K562 (cell line): ENCODE measurements at regions not wholly inside any gene's neighbourhood (a gene's known extent, or its start where the extent isn't known, plus 50 kb on each side); places are given as distances from the start of the nearest gene placed in this dataset.

Source experiments
- ATAC-seq: fragments of 200-7000 bp; cut with Tn5 transposase; 3 replicates; pipeline ENCODE4 v1.9.1; 2020; ENCODE audit warnings: moderate library complexity
- BruUV-seq: library from RNA; stranded (reverse); fragments of 400-500 nt; replicated peaks from 2 replicates; lab custom pipeline; 2021; lab: Mats Ljungman, UMichigan
- CTCF ChIA-PET: fragments of 300-600 bp; formaldehyde crosslinking; extraction: SDS; loops from one replicate; lab custom pipeline; 2021; ENCODE audit warnings: low intra/inter-chr PET ratio; lab: Yijun Ruan, JAX
- POLR2A ChIA-PET: fragments of 300-600, 350-650 bp; sonication (Branson Sonifier 250); formaldehyde crosslinking; extraction: SDS; loops from one replicate; lab custom pipeline; 2021; ENCODE audit warnings: antibody characterized with exemption, inconsistent platforms; lab: Yijun Ruan, JAX
- DNase-seq, 4 experiments: peaks; one replicate each; pipeline versions ENCODE4 v3.0.0 to v3.0.0-alpha.2; 2011 to 2018; ENCODE audit warnings: low spot score in 3 of 4, mixed read lengths in 3 of 4; ENCODE audit errors: extremely low read depth in 1 of 4
- FAIRE-seq: peaks from 2 replicates; lab custom pipeline; 2011; peaks lifted over from hg19 to GRCh38; lab: Jason Lieb, UNC
- H2AFZ ChIP-seq: 2 replicates; pipeline ENCODE4 v1.6.0; 2011; ENCODE audit warnings: low read depth, low read length, control low read depth, inconsistent platforms
- H3K27ac ChIP-seq: fragments of 200-600 bp; 3 replicates; pipeline ENCODE4 v1.8.0; 2011; ENCODE audit warnings: low read depth, mild to moderate bottlenecking, control low read depth, inconsistent platforms, low read length, moderate library complexity, mixed read lengths; ENCODE audit errors: extremely low read depth
- H3K27me3 ChIP-seq, 2 experiments: fragments of 300-600 bp in 1 of 2; 2 replicates in 1 of 2; 3 replicates in 1 of 2; pipeline versions ENCODE4 v1.6.0 to v1.8.0; 2011; ENCODE audit warnings: inconsistent platforms in 2 of 2, low read length in 2 of 2, mild to moderate bottlenecking in 1 of 2, mixed read lengths in 1 of 2, moderate library complexity in 1 of 2; ENCODE audit not compliant: control insufficient read depth in 2 of 2, insufficient read depth in 2 of 2
- H3K36me3 ChIP-seq: fragments of 300-600 bp; 3 replicates; pipeline ENCODE4 v1.8.0; 2011; ENCODE audit warnings: mild to moderate bottlenecking, low read length, inconsistent platforms; ENCODE audit not compliant: control insufficient read depth, insufficient read depth
- H3K4me1 ChIP-seq, 2 experiments: fragments of 200-600 bp in 1 of 2; replicated peaks in 1 of 2; 2 replicates in 1 of 2; 3 replicates in 1 of 2; pipeline versions ENCODE4 v1.5.1 to v1.8.0; 2011; ENCODE audit warnings: inconsistent platforms in 2 of 2, low read length in 2 of 2, mild to moderate bottlenecking in 1 of 2, mixed read lengths in 1 of 2, moderate library complexity in 1 of 2; ENCODE audit not compliant: control insufficient read depth in 2 of 2, insufficient read depth in 2 of 2
- H3K4me2 ChIP-seq: 2 replicates; pipeline ENCODE4 v1.6.1; 2011; ENCODE audit warnings: low read length, control low read depth, inconsistent platforms, mixed read lengths; ENCODE audit not compliant: insufficient read depth
- H3K4me3 ChIP-seq: fragments of 200-600 bp; sonication (generic), shearing (Covaris generic); 2 replicates; pipeline ENCODE4 v1.5.1; 2016; ENCODE audit warnings: control low read depth, inconsistent platforms
- H3K79me2 ChIP-seq: fragments of 200-600 bp; 3 replicates; pipeline ENCODE4 v1.8.0; 2011; ENCODE audit warnings: low read length, inconsistent platforms; ENCODE audit not compliant: control insufficient read depth, insufficient read depth
- H3K9ac ChIP-seq, 2 experiments: 2 replicates each; pipeline versions ENCODE4 v1.6.0 to v1.6.1; 2011; ENCODE audit warnings: low read depth in 2 of 2, low read length in 2 of 2, control low read depth in 1 of 2, inconsistent platforms in 1 of 2, mild to moderate bottlenecking in 1 of 2, mixed read lengths in 1 of 2; ENCODE audit not compliant: insufficient read depth in 1 of 2
- H3K9me1 ChIP-seq: one replicate; pipeline ENCODE4 v1.6.0; 2011; ENCODE audit warnings: inconsistent platforms, mild to moderate bottlenecking, low read length, moderate library complexity; ENCODE audit not compliant: control insufficient read depth, insufficient read depth
- H3K9me3 ChIP-seq: replicated peaks from 2 replicates; pipeline ENCODE4 v1.5.1; 2011; ENCODE audit warnings: low read depth, low read length, inconsistent platforms; ENCODE audit not compliant: control insufficient read depth, insufficient read depth
- H4K20me1 ChIP-seq: replicated peaks from 2 replicates; pipeline ENCODE4 v1.6.1; 2011; ENCODE audit warnings: low read length, inconsistent platforms, mixed read lengths; ENCODE audit not compliant: control insufficient read depth, insufficient read depth
- CREB1 ChIP-seq, 2 experiments: sonication (generic) in 1 of 2; formaldehyde crosslinking in 1 of 2; IDR thresholded peaks; 2 replicates each; pipeline versions ENCODE4 v1.6.1 to v1.8.0; 2012 to 2022; ENCODE audit warnings: inconsistent platforms in 1 of 2, mild to moderate bottlenecking in 1 of 2, missing genetic modification reagents in 1 of 2, moderate library complexity in 1 of 2
- HDAC2 ChIP-seq: fragments of 450-650 bp; IDR thresholded peaks from 2 replicates; pipeline ENCODE4 v1.6.1; 2016; ENCODE audit warnings: mild to moderate bottlenecking
- HIVEP1 ChIP-seq: fragments of 250-450 bp; sonication (Bioruptor Pico); IDR thresholded peaks from 2 replicates; pipeline ENCODE4 v1.4.0; 2020; ENCODE audit warnings: mild to moderate bottlenecking
- MLX ChIP-seq, 2 experiments: fragments of 450-650 bp in 1 of 2; sonication (generic) in 1 of 2; formaldehyde crosslinking; conservative IDR thresholded peaks; 2 replicates each; pipeline versions ENCODE4 v1.4.0 to v1.8.1; 2020 to 2022; ENCODE audit warnings: mild to moderate bottlenecking in 1 of 2, missing genetic modification reagents in 1 of 2
- NCOA2 ChIP-seq, 2 experiments: fragments of 450-650 bp; IDR thresholded peaks; 2 replicates each; pipeline ENCODE4 v1.6.1; 2018; ENCODE audit warnings: mild to moderate bottlenecking in 2 of 2, moderate library complexity in 1 of 2; ENCODE audit not compliant: partially characterized antibody in 2 of 2
- PHF20 ChIP-seq: fragments of 450-650 bp; IDR thresholded peaks from 2 replicates; pipeline ENCODE4 v1.6.1; 2018; ENCODE audit not compliant: partially characterized antibody
- ZNF311 ChIP-seq: fragments of 250-450 bp; sonication (Bioruptor Pico); IDR thresholded peaks from 2 replicates; pipeline ENCODE4 v1.4.0; 2020; ENCODE audit warnings: mild to moderate bottlenecking, moderate library complexity
- ZNF408 ChIP-seq: fragments of 250-450 bp; sonication (Bioruptor Pico); IDR thresholded peaks from 2 replicates; pipeline ENCODE4 v1.4.0; 2020; ENCODE audit warnings: low read depth, mild to moderate bottlenecking, moderate library complexity
- ZSCAN32 ChIP-seq: fragments of 450-650 bp; formaldehyde crosslinking; IDR thresholded peaks from 2 replicates; pipeline ENCODE4 v1.4.0; 2020; ENCODE audit warnings: mild to moderate bottlenecking, moderate library complexity
- WGBS: fragments of 100-300 bp; shearing (Covaris generic); methylation state at CpG from one replicate; pipeline ENCODE4 v1.1.6; 2016; ENCODE audit warnings: low coverage, mixed read lengths; ENCODE audit not compliant: insufficient coverage; ENCODE audit errors: missing lambda C conversion rate; 5-methylcytosine and 5-hydroxymethylcytosine counted together
- in situ Hi-C: fragments of 300-500 bp; cut with MboI; formaldehyde crosslinking; loops from 4 replicates; pipeline ENCODE4 v1.15.0; 2018; ENCODE audit warnings: inconsistent platforms, mixed read lengths
- intact Hi-C: fragments of 100-400 bp; cut with micrococcal nuclease; formaldehyde crosslinking; loops from 2 replicates; pipeline ENCODE4 v1.14.2; 2022
- TF ChIP-seq, protein P1 (sequence below): sonication (generic); formaldehyde crosslinking; IDR thresholded peaks from 2 replicates; pipeline ENCODE4 v1.8.1; 2023; ENCODE audit warnings: mild to moderate bottlenecking, missing genetic modification reagents
- TF ChIP-seq, protein P2 (sequence below): fragments of 200-800 bp; sonication (Bioruptor generic); IDR thresholded peaks from 2 replicates; pipeline ENCODE4 v1.6.1; 2017; ENCODE audit warnings: missing genetic modification characterization, missing compliant biosample characterization

DNA sequence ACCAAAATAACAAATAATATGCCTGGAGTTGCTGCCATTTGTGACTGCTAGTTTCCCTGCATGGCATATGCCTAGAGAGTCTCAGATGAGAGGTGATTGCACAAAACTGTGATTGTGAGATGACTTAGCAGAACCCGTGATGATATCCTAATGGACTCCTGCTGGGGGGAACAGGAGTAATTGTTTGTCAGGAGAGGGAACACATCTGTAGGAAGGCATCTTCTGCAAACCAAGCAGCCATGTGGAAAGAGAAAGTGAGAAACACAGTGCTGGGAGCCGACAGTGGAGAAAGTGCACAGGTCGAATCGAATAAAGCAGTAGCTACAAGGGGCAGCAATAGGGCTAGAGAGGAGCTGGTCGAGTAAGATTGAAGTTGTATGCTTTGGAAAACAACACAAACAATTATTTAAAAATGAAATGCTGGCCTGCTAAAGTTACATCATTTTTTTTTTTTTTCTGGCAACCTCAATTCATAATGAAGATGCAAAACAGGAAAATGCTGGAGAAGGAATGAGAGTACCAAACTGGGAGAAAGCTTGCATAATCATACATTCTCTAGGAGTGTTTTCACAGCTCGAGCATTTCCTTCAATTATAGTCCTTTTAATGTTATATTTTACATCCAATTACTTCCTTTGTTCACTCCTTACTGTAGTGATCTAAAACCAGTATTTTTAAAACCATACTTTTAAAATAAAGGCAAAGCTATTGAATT, 494.2 kb upstream of the AGTR1 start:
- no peak overlapping the region for H3K4me2 ChIP-seq
- H3K79me2 ChIP-seq: no peaks in the 10 kb centered on the region
- no peaks in the 10 kb centered on the region for H3K36me3 ChIP-seq
- no peaks in the 10 kb centered on the region for H3K9me1 ChIP-seq
- in situ Hi-C loops (no loop called here), intact Hi-C loops (no loop called here)
- DNase-seq (no peak), FAIRE-seq (no peak), ATAC-seq (no peak)
- TF ChIP-seq, protein P1, sequence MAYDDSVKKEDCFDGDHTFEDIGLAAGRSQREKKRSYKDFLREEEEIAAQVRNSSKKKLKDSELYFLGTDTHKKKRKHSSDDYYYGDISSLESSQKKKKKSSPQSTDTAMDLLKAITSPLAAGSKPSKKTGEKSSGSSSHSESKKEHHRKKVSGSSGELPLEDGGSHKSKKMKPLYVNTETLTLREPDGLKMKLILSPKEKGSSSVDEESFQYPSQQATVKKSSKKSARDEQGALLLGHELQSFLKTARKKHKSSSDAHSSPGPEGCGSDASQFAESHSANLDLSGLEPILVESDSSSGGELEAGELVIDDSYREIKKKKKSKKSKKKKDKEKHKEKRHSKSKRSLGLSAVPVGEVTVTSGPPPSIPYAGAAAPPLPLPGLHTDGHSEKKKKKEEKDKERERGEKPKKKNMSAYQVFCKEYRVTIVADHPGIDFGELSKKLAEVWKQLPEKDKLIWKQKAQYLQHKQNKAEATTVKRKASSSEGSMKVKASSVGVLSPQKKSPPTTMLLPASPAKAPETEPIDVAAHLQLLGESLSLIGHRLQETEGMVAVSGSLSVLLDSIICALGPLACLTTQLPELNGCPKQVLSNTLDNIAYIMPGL (CRISPR knock-in tag): no peak
- TF ChIP-seq ZSCAN32 (CRISPR knock-in tag) (no peak), NCOA2 (IDR thresholded peaks at IDR 0.05; ENCODE audit: partially characterized antibody in 2 of 2) (no peak), HIVEP1 (CRISPR knock-in tag) (no peak), CREB1 (IDR thresholded peaks at IDR 0.05) (no peak), CREB1 (CRISPR knock-in tag; IDR thresholded peaks at IDR 0.05) (no peak), PHF20 (no peak), HDAC2 (no peak), ZNF311 (CRISPR knock-in tag) (no peak), MLX (CRISPR knock-in tag; conservative IDR thresholded peaks at IDR 0.05) (no peak), ZNF408 (CRISPR knock-in tag) (no peak)
- TF ChIP-seq, protein P2, sequence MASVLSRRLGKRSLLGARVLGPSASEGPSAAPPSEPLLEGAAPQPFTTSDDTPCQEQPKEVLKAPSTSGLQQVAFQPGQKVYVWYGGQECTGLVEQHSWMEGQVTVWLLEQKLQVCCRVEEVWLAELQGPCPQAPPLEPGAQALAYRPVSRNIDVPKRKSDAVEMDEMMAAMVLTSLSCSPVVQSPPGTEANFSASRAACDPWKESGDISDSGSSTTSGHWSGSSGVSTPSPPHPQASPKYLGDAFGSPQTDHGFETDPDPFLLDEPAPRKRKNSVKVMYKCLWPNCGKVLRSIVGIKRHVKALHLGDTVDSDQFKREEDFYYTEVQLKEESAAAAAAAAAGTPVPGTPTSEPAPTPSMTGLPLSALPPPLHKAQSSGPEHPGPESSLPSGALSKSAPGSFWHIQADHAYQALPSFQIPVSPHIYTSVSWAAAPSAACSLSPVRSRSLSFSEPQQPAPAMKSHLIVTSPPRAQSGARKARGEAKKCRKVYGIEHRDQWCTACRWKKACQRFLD (CRISPR knock-in tag): no peak
- H3K9me3 ChIP-seq: no peaks in the 10 kb centered on the region
- ChIA-PET POLR2A (no interaction called here), CTCF (no interaction called here)
- H4K20me1 ChIP-seq: no peaks in the 10 kb centered on the region
- H3K27ac ChIP-seq: no peak overlapping the region
- H3K9ac ChIP-seq: no peak overlapping the region
- 0% methylated on average over 6 of the region's 6 CpGs for WGBS
- no peak overlapping the region for H2AFZ ChIP-seq
- no peak overlapping the region for H3K4me3 ChIP-seq
- no TSS peak for BruUV-seq
- H3K4me1 ChIP-seq: no peaks in the 10 kb centered on the region
- H3K27me3 ChIP-seq: no peaks in the 10 kb centered on the region
